ENCODE measurements at regions not wholly inside any gene's neighbourhood (a gene's known extent, or its start where the extent isn't known, plus 50 kb on each side); places are given as distances from the start of the nearest gene placed in this dataset.

- no peak for DNase-seq (ENCODE audit: low read depth, low spot score)
These were observed 243.9 kb downstream of the TOMM20 start for GRCh38 chr1:234884701-234885100.

GRCh38 chr1:234884006-234884405 is 244.6 kb downstream of the TOMM20 start:
- no peak for DNase-seq (ENCODE audit: low read depth, low spot score)

- no peak for DNase-seq (ENCODE audit: low read depth, low spot score)
These were observed 245.7 kb downstream of the TOMM20 start for GRCh38 chr1:234882898-234883297.

GRCh38 chr1:234881893-234882771 is 246.5 kb downstream of the TOMM20 start:
- DNase-seq (ENCODE audit: low read depth, low spot score), result no peak

- no peak for DNase-seq (ENCODE audit: low read depth, low spot score)
These were observed 249.2 kb downstream of the TOMM20 start for GRCh38 chr1:234879147-234880080.

GRCh38 chr1:234878288-234878687 is 250.3 kb downstream of the TOMM20 start:
- DNase-seq (ENCODE audit: low read depth, low spot score), result no peak

GRCh38 chr1:234877761-234878160 is 250.9 kb downstream of the TOMM20 start:
- no peak for DNase-seq (ENCODE audit: low read depth, low spot score)

- DNase-seq (ENCODE audit: low read depth, low spot score), result no peak
These were observed 252.4 kb downstream of the TOMM20 start for GRCh38 chr1:234875953-234876855.

GRCh38 chr1:234875328-234875952 is 253.2 kb downstream of the TOMM20 start:
- no peak for DNase-seq (ENCODE audit: low read depth, low spot score)

GRCh38 chr1:234874291-234875288 is 254.0 kb downstream of the TOMM20 start:
- no peak for DNase-seq (ENCODE audit: low read depth, low spot score)

- no peak for DNase-seq (ENCODE audit: low read depth, low spot score)
These were observed 256.8 kb downstream of the TOMM20 start for GRCh38 chr1:234871710-234872271.

GRCh38 chr1:234871039-234871709 is 257.5 kb downstream of the TOMM20 start:
- no peak for DNase-seq (ENCODE audit: low read depth, low spot score)

GRCh38 chr1:234870020-234870981 is 258.3 kb downstream of the TOMM20 start:
- no peak for DNase-seq (ENCODE audit: low read depth, low spot score)

- no peak for DNase-seq (ENCODE audit: low read depth, low spot score)
These were observed 259.2 kb downstream of the TOMM20 start for GRCh38 chr1:234869182-234870019.

GRCh38 chr1:234868296-234869147 is 258.5 kb upstream of the IRF2BP2 start:
- no peak for DNase-seq (ENCODE audit: low read depth, low spot score)
